HG03175 (cell line): ENCODE measurements at regions not wholly inside any gene's neighbourhood (a gene's known extent, or its start where the extent isn't known, plus 50 kb on each side); places are given as distances from the start of the nearest gene placed in this dataset.
A peak's percentile ranks its signal among the peaks of the same experiment; 100 is the strongest.

Source experiments
- ATAC-seq: cut with Tn5 transposase; IDR thresholded peaks from one replicate; pipeline ENCODE4 v1.9.1; 2021; ENCODE audit warnings: mild to moderate bottlenecking, moderate library complexity; ENCODE audit not compliant: unreplicated experiment

- ATAC-seq: no peak
These were observed 621.6 kb downstream of the PCDH7 start for GRCh38 chr4:31341601-31342359.

DNA sequence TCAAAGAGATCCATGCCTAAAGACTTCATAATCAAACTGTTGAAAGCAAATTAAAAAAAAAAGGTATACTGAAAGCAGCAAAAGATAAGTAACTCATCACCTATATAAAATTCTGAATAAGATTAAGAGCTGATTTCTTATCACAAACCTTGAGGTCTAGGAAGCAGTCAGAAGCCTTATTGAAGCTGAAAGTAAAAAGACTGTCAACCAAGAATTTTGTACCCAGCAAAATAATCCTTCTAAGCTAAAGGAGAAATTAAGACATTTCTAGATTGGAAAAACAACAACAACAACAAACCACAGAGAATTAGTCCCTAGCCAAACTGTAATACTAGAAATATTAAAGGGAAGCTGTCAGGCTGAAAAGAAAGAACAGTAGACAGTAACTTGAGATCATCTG is 622.9 kb downstream of the PCDH7 start:
- ATAC-seq: no peak

GRCh38 chr4:31349907-31350306 is 629.7 kb downstream of the PCDH7 start:
- ATAC-seq: no peak

GRCh38 chr4:31351695-31352094 is 631.5 kb downstream of the PCDH7 start:
- ATAC-seq: no peak

DNA sequence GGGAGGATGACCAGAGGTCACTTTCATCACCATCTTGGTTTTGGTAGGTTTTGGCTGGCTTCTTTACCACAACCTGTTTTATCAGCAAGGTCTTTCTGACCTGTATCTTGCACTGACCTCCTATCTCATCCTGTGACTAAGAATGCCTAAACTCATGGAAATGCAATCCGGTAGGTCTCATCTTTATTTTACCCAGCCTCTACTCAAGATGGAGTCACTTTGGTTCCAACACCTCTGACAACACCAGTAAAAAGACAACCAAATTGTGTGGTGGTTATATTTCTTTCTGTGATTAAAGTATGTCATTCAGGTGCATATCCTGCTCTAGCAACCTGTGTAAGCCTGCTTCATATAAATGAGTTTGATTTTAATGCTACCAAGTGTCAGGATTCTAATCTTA is 636.7 kb downstream of the PCDH7 start:
- no peak for ATAC-seq

DNA sequence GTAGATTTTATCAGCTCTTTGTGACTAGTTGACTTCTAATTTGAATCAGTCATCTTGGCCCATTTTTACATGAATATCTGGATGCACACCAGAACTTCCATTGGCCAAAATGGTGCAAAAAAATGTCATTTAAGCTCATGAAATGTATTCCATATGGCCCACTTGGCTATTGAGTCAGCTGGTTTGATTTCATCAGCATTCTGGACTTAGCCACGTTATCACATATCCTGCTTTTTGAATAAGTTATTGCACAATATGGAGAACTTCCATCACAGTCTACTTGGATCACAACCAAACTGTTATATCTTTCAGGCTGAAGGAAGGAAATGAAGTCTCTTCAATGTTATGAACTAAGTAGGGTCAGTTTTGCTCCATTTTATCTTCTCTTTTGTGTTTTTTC is 640.6 kb downstream of the PCDH7 start:
- no peak for ATAC-seq

DNA sequence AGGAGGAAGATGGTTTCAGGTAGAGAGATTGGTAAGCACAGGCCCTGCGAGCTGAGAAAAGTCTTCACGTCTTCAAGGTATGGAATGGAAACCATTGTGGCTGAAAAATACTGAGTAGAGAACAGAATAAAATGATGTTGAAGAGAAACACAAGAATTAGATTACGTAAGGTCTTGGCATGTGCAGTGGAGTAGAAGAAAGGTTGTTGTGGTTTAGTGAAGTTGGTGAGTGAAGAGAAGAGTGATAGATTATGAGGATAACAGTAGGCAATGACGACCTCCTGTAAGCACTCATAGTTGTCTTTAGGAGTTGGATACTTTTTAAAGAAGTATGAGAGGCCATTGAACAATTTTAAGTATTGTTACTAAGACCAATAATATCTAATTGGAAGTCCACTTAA is 642.6 kb downstream of the PCDH7 start:
- no peak for ATAC-seq

- no peak for ATAC-seq
These were observed 645.0 kb downstream of the PCDH7 start for GRCh38 chr4:31365006-31365690.

- ATAC-seq: no peak
These were observed 645.9 kb downstream of the PCDH7 start for GRCh38 chr4:31366041-31366440.

GRCh38 chr4:31370866-31371465 is 650.8 kb downstream of the PCDH7 start:
- peak; percentile 91 for ATAC-seq

DNA sequence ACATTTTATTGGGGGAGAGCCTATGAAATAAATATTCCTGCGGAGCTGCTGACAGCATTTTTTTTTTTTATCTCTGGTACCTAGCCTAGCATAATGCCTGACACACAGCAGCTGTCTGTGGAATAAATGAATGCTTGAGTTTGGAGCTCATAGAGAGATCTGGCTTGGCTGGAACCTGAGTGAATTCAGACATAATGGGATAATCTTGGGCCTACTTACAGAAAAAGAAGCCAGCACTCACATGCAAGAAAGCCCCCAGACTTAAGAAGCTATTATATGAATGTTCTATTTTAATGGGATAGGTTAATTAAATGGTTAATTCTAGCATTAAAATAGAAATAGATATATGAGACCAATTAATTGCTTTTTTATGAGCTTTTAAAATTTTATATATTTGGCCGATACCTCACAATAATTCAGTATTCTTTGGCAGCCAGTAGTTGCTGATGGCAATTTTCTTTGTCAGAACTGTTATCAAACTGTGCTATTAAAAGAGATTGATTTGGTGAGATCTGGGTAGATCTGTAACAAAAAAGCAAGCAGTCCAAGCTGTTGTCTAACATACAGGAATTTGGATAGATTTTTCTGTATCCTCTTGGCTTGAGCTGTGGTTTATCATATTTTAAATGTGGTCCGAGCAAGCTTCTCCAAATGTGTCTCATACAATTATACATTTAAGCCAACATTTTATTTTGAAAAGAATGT is 654.2 kb downstream of the PCDH7 start:
- ATAC-seq: no peak

GRCh38 chr4:31375936-31376335 is 655.8 kb downstream of the PCDH7 start:
- ATAC-seq: no peak

- ATAC-seq: no peak
These were observed 659.2 kb downstream of the PCDH7 start for GRCh38 chr4:31379364-31379763.

DNA sequence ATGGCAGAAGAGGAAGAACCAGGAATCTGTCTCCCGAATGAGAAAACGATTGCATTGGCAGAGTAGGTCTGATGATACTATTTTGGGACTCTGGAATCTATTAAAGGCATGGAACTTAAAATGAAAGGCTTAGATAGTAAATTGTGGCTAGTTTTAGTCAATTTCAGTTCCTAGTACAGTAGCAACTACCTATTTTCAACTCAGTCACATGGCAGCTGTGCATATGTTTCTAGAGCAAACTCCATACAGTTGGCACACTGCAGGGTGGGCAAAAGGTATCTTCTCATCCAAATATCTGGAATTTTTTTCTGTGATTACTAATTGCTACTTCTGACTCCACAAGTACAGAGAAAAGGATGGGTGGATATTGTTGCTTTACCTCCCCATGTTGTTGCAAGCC is 663.6 kb downstream of the PCDH7 start:
- no peak for ATAC-seq

DNA sequence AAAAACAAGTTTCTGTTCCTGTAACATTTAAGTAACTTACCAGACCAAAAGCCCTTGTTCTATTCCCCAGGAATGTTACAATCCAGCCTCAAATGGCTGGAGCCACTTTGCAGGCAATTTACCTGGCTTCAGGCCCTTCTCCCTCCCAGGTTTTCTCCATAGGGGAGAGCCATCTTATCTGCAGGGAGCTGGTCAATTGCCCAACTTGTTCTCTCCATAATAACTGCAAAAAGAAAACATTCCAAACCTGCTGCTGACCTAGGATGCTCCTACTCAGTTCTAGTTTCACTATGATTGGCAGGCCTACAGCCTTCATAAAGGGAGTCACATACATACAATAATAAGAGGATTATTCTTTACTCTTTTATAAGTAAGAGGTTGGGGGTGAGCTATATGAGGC is 670.7 kb downstream of the PCDH7 start:
- ATAC-seq: no peak

GRCh38 chr4:31391976-31392375 is 671.8 kb downstream of the PCDH7 start:
- ATAC-seq: no peak

DNA sequence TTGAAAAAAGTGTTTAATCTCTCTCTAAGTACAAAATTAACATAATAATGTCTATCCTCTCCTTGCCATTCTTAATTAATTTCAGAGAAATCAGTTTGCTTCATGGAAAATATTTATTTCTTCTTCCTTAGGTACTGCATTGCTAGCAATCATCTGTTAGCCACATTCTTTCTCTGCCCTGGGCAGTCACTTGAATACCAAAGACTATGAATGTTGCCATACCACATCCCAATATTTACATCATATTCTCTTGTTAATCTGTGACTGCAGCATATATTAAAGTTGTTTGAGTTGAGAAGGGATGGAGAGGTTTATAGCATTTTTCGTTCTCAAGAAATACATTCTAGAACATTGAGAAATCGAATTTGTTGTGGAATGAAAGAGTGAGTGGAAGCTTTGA is 672.8 kb downstream of the PCDH7 start:
- no peak for ATAC-seq

- ATAC-seq: no peak
These were observed 688.0 kb downstream of the PCDH7 start for GRCh38 chr4:31408121-31408520.

DNA sequence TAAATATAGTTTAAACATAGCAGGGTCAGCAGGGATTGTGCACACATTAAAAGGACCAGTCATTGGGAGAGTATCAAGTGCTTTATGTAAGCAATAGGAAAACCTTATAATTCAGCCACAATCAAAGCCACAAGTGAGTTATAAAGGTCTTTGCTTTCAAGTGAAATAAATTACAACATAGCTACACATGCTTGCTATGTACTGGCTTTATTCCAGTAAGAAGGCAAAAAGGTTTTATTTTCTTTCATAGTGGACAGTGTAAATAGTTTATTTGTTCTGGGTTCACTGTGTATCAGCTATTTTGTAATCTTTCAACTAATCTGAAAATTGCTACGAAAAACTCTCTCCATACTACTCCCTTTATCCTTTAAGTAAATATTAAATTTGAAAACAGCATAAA is 691.4 kb downstream of the PCDH7 start:
- ATAC-seq: no peak

GRCh38 chr4:31415629-31416028 is 695.5 kb downstream of the PCDH7 start:
- ATAC-seq: no peak

- ATAC-seq: no peak
These were observed 696.3 kb downstream of the PCDH7 start for GRCh38 chr4:31416498-31416897.

- ATAC-seq: no peak
These were observed 696.9 kb downstream of the PCDH7 start for GRCh38 chr4:31417040-31417439.
